Uterus (tissue), 2 donors: ENCODE measurements at regions not wholly inside any gene's neighbourhood (a gene's known extent, or its start where the extent isn't known, plus 50 kb on each side); places are given as distances from the start of the nearest gene placed in this dataset.

Source experiments
- POLR2A ChIP-seq, 2 donors: fragments of 450-650 bp; IDR thresholded peaks; one replicate each; pipeline ENCODE4 v1.6.1; 2016; ENCODE audit warnings: antibody characterized with exemption in 2 of 2, mild to moderate bottlenecking in 1 of 2, moderate library complexity in 1 of 2
- TF ChIP-seq, protein P1 (sequence below), 4 experiments: fragments of 200-600 bp in 2 of 4; fragments of 450-650 bp in 2 of 4; sonication (generic) in 2 of 4; IDR thresholded peaks; one replicate each; pipeline ENCODE4 v1.5.1; 2016 to 2019; ENCODE audit warnings: antibody characterized with exemption in 4 of 4, mild to moderate bottlenecking in 2 of 4, moderate library complexity in 1 of 4

DNA sequence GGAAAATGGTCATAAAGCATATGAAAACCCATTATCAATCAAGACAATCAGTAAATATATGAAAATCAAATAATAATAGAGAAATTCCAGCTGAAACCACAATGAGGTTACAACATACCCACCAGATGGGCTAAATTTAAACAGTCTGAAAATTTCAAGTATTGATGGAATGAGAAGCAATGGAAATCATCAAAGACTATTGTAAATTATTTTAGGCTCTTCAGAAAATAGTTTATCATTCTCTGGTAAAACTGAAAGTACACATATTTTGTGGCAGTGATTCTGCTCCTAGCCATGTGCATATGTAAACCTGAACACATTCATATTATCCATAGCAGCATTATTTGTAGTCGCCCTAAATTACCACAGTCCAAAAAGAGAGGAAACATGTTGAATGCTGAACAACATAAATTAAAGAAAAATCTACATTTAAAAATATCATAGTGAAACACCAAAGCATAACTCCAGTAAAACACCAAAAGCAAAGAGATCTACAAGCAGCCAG, 215.3 kb downstream of the PRELID2 start:
- TF ChIP-seq, protein P1, sequence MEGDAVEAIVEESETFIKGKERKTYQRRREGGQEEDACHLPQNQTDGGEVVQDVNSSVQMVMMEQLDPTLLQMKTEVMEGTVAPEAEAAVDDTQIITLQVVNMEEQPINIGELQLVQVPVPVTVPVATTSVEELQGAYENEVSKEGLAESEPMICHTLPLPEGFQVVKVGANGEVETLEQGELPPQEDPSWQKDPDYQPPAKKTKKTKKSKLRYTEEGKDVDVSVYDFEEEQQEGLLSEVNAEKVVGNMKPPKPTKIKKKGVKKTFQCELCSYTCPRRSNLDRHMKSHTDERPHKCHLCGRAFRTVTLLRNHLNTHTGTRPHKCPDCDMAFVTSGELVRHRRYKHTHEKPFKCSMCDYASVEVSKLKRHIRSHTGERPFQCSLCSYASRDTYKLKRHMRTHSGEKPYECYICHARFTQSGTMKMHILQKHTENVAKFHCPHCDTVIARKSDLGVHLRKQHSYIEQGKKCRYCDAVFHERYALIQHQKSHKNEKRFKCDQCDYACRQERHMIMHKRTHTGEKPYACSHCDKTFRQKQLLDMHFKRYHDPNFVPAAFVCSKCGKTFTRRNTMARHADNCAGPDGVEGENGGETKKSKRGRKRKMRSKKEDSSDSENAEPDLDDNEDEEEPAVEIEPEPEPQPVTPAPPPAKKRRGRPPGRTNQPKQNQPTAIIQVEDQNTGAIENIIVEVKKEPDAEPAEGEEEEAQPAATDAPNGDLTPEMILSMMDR (IDR thresholded peaks at IDR 0.05): no peak
- no peak for TF ChIP-seq POLR2A (IDR thresholded peaks at IDR 0.05)
